ENCODE measurements at regions not wholly inside any gene's neighbourhood (a gene's known extent, or its start where the extent isn't known, plus 50 kb on each side); places are given as distances from the start of the nearest gene placed in this dataset.

DNA sequence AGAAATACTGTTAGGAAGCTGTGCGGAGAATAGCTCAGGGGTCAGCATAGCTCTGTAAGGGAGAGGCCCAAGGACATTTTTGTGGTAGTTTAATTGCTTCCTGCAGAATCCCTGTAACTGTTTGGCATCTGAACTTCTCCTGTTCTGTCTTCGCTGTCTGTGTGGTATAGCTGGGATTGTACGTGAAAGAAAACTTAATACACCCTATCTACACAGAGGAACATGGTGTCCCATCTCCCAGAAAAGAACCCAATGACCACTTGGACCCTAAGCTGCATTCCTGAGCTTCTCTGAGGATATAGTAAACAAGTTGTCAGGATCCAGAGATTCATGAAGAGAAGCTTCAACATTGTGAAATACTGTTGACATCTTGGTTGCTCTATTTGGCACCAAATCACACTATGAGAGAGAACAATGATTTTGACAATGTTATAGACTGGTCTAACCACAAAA lies 81.3 kb downstream of the CDC42EP3 start:
- FAIRE-seq (peak; percentile 90), DNase-seq (ENCODE audit: low spot score) (peak; percentile 73)
